Skin of body (tissue), 1 donor: ENCODE measurements at regions not wholly inside any gene's neighbourhood (a gene's known extent, or its start where the extent isn't known, plus 50 kb on each side); places are given as distances from the start of the nearest gene placed in this dataset.
"Not testable (repeated sequence)": the region's sequence is repeated elsewhere in the genome, so short reads cannot be mapped to it uniquely, and the experiment has no call there.

Experiments used
- DNase-seq: peaks from one replicate; lab custom pipeline; 2025; lab: John Stamatoyannopoulos, UW

DNA sequence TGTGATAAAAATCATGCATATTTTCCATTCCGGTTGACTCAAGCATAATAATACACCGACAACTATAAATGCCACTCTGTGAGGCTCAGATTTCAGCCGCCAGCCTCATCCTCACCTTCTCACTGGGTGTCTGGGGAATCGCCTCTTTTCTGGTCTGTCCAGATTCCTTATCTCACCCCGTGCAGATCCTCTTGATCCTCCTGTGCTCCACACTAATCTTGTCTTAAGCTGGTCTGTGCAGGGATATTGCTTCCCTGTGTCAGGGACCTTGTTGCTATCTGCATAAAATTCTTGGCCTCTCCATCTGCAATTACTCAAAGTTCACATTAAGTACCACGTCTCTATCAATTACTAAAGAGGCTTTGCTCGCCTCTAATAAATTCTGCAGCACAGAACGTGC lies 116.6 kb upstream of the SPACA7 start:
- no peak for DNase-seq

DNA sequence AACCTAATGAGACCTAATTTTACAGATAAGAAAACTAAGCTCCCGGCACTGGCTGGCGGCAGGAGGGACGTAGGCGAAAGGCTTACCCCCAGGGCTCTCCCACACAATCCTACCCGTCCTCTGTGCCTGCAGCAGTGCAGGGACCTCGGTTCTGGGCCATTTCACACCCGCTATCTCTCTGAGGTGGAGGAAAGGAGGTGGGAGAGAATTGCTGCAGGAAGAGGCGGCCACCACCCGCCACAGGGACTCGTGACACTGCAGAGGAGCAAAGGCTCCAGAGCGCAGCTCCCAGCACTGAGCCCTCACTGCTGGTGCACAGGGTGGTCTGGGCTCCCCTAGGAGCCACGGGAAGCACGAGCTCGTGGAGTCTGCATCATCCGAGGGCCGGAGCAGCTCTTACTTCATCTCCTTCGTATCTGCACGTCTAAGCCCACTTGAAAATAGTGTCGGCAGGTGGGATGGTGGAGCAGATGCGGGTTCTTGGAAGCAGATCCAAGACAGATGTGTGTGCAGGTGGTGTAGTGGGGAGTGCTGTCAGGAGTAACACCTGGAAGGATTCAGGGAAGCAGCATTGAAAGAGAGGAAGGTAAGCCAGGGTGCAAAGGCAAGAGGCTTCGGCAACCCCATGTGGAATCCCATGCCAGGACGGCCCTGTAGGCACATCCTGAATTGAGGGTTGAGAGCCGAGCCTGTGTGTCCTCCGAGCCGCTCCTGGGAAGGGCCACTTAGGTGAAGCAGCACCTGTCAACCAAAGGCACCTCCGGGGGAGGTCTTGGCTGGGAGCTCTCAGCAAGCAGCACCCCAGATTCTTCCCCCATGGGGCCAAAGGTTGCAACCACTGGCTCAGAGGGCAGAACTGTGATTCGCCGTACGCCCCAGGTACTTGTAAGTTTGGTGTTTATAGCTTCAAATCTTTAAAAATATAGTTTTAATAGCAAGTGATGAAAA lies 115.8 kb upstream of the SPACA7 start:
- DNase-seq = no peak

GRCh38 chr13:112261924-112262323 lies 114.2 kb upstream of the SPACA7 start:
- DNase-seq = no peak

GRCh38 chr13:112263152-112263551 lies 113.0 kb upstream of the SPACA7 start:
- DNase-seq = no peak

- no peak for DNase-seq
Measured at GRCh38 chr13:112267660-112268059, 108.5 kb upstream of the SPACA7 start.

DNA sequence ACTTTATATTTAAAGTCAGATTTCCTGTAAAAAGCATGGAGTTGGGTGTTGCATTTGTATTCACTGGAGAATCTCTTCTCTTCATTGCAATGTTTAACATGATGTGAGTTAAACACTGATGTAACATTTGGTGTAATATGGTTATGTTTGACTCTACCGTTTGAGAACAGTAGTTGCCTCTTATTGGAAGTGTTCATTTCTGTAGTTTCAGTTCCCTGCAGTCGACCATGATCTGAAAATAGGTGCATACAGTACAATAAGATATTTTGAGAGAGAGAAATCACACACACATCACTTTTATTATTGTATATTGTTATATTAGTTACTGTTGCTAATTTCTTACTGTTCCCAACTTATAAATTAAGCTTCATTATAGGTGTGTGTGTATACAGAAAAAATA lies 105.2 kb upstream of the SPACA7 start:
- no peak for DNase-seq

DNA sequence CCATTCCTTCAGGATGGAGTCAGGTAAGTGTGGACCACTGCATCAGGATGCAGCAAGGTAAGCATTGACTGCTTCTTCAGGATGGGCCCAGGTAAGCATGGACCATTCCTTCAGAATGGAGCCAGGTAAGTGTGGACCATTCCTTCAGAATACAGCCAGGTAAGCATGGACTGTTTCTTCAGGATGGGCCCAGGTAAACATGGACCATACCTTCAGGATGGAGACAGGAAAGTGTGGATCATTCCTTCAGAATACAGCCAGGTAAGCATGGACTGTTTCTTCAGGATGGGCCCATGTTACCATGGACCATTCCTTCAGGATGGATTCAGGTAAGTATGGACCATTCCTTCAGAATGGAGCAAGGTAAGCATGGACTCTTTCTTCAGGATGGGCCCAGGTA lies 89.4 kb upstream of the SPACA7 start:
- DNase-seq = not testable (repeated sequence)

- no peak for DNase-seq
Measured at GRCh38 chr13:112320303-112320702, 55.9 kb upstream of the SPACA7 start.

DNA sequence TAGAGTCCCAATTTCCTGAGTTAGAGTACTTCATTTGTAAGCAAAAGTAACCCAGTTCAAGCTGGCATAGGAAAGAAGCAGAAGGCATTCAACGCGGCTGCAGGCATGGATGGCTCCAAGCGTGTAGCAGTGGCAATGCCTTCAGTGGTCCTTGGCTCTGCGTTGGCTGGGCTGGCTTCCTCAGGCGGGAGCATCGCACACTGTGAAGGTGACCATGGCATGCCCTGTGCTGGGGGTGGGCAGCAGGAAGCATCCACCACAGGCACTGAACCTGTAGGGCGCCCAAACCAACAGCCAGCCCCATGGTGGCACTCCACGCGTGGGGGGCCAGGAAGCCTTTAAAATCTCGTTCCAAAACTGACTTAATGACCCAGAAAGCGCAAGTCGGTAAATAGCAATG lies 53.6 kb upstream of the SPACA7 start:
- no peak for DNase-seq

DNA sequence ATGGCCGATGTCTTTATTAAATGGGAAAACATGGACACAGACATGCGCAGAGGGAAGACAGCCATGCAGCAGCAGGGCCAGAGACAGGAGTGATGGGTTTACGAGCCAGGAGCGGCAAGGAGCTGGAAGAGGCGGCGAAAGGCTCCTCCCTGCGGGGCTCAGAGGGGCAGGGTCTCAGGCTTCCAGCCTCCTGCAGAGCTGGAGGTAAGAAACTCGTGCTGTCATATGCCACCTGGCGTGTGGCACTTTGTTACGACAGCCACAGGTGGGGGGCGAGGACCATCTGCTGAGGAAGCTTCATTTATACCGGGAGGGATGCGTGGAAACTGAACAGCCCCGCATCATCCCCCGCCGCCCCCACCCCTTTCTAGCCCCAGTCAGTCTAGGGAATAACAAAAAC lies 52.0 kb upstream of the SPACA7 start:
- no peak for DNase-seq

DNA sequence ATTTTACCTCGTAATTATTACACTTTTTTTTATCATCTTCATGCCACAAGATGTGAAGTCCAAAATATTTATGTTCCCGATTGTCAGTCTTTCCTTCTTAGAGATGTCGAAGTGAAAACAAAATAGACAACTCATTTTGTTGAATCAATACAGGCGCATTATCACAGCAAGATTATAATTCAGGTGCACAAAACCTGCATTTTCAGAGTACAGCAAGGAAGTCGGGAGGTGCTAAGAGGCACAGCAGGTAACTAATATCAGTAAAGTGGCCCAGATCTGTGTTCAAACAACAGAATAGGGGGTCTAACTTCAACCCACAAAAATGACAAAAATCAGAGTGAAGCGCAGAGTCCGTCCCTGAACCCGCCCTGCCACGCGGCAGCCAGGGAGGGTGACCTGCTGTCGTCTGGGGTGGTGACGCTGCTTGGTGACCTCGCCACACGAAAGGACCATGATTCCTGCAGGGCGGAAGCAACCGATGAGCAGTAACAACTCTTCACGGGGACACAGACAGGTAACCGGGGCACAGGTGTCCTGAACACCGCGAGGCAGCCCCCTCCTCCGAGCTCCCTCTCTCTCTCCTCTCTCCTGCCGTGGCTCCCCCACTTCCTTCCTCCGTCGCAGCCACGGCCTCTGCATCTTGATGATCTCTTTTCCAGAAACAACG lies 50.9 kb upstream of the SPACA7 start:
- no peak for DNase-seq

GRCh38 chr13:112325920-112326645 lies 50.1 kb upstream of the SPACA7 start:
- DNase-seq = no peak
